Ectodermal cell (in vitro differentiated cells): ENCODE measurements at regions not wholly inside any gene's neighbourhood (a gene's known extent, or its start where the extent isn't known, plus 50 kb on each side); places are given as distances from the start of the nearest gene placed in this dataset.

Experiments used
- H3K27ac ChIP-seq: 2 replicates; pipeline ENCODE4 v1.7.0; 2013; ENCODE audit warnings: mild to moderate bottlenecking, low read depth, low read length; ENCODE audit not compliant: insufficient read depth, poor library complexity, severe bottlenecking
- H3K27me3 ChIP-seq: 2 replicates; pipeline ENCODE4 v1.7.0; 2013; ENCODE audit warnings: mild to moderate bottlenecking, low read length; ENCODE audit not compliant: insufficient read depth, control insufficient read depth, poor library complexity, severe bottlenecking
- H3K36me3 ChIP-seq: one replicate; pipeline ENCODE4 v1.7.0; 2013; ENCODE audit warnings: low read length; ENCODE audit not compliant: control insufficient read depth, insufficient read depth
- H3K4me1 ChIP-seq: one replicate; pipeline ENCODE4 v1.7.0; 2013; ENCODE audit warnings: low read length; ENCODE audit not compliant: control insufficient read depth, insufficient read depth
- H3K4me3 ChIP-seq: 2 replicates; pipeline ENCODE4 v1.7.0; 2013; ENCODE audit warnings: low read depth, low read length, control low read depth; ENCODE audit not compliant: insufficient read depth
- H3K9me3 ChIP-seq: 2 replicates; pipeline ENCODE4 v1.7.0; 2013; ENCODE audit warnings: mild to moderate bottlenecking, low read length, moderate library complexity; ENCODE audit not compliant: control insufficient read depth
- WGBS, 2 experiments: methylation state at CpG; one replicate each; pipeline ENCODE4 v1.1.7; 2013; ENCODE audit warnings: missing lambda C conversion rate in 2 of 2; 5-methylcytosine and 5-hydroxymethylcytosine counted together

DNA sequence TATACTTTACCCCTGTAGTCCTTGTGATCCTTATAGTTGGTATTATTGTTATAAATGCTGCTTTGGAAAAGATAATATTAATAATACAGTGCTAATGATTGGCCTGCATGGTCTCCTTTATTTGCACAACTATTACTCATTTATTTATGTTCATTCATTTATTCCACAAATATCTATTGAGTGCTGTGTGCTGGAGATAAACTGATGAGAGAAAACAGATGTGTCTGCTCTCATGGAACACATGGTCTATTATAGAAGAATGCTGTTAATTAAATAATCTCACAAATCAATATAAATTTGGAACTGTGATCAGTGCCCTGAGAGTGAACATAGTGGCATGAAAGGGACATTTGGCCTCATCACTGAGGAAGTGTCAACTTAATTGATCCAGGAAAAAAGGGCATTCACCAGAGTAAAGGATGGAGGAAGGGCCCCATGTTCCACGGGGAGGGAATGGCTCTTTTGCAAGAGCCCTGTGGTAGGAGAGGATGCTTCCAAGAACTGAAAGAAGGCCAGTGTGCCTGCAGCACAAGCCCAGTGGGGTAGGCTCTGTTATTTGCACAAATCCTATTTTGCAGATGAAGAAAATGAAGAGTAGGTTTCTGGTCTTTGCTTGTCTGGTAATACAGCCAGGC is 91.5 kb upstream of the STK39 start:
- H3K9me3 ChIP-seq, result no peaks in the 10 kb centered on the region
- H3K4me1 ChIP-seq, result peaks cover 8% of the 10 kb centered on the region
- H3K27me3 ChIP-seq, result no peaks in the 10 kb centered on the region
- H3K27ac ChIP-seq, result no peak overlapping the region
- no peak overlapping the region for H3K4me3 ChIP-seq
- H3K36me3 ChIP-seq, result no peaks in the 10 kb centered on the region
- WGBS, 2 experiments, result 68 to 86% methylated on average over 1 of the region's 1 CpG

DNA sequence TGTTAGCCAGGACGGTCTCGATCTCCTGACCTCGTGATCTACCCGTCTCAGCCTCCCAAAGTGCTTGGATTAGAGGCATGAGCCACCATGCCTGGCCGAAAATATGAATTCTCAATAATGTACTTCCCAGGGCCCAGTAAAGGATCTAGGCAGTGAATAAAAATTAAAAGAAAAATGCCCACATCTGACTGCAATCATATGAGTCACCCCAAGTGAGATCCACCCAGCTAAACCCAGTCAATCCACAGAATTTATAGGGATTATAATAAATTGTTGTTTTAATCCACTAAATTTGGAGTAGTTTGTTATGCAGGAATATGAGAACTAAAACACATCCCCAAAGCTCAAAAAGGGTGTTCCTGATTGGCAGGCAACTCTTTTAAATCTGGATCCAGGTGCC is 93.5 kb upstream of the STK39 start:
- Histone ChIP-seq H3K27me3 (no peaks in the 10 kb centered on the region), H3K4me3 (no peak overlapping the region), H3K27ac (no peak overlapping the region), H3K36me3 (no peaks in the 10 kb centered on the region), H3K9me3 (no peaks in the 10 kb centered on the region), H3K4me1 (peaks cover 8% of the 10 kb centered on the region)
- WGBS, 2 experiments, result 92 to 98% methylated on average over 5 of the region's 5 CpGs

DNA sequence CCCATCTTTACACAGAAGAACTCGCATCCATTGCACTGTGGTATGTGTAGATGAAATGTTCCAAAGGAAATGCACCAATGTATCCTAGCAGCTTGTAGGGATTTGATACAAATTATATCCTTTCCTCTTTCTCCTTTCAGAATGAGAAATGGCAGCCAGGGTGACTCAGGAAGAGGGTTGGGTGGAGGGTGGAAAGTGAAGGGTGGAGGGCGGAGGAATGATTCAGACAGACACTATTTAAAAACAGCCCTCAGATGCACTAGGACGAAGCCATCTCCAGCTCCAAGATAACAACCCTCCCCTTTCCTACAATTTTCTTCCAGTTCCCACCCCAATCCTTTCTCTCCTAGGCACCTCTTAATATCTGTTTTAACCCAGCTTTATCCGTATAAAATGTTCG is 96.2 kb upstream of the STK39 start:
- Histone ChIP-seq H3K4me1 (peaks cover 19% of the 10 kb centered on the region), H3K9me3 (no peaks in the 10 kb centered on the region), H3K27me3 (no peaks in the 10 kb centered on the region), H3K4me3 (no peak overlapping the region), H3K36me3 (no peaks in the 10 kb centered on the region), H3K27ac (no peak overlapping the region)
- 94 to 99% methylated on average over 4 of the region's 5 CpGs for WGBS, 2 experiments

DNA sequence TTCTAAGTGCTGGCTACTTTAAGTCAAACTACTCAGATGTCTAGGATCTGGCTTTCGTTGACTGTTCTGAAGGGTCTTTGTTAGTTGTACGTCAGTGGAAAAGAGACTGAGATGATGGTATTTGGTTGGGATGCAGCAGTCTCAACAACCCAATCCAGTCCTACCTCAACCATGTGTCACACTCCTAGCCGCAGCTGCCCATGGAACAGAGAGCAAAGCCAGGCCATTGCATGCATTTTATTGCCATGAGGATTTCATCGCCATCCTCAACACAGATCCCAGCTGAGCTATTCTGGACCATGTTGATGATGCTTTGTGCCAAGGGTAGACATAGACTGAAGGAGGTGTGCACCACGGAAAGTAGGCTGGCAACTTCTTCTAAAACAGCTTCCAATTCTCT is 97.3 kb upstream of the STK39 start:
- no peaks in the 10 kb centered on the region for H3K9me3 ChIP-seq
- H3K27me3 ChIP-seq, result no peaks in the 10 kb centered on the region
- H3K36me3 ChIP-seq, result no peaks in the 10 kb centered on the region
- 95 to 96% methylated on average over 5 of the region's 5 CpGs for WGBS, 2 experiments
- no peak overlapping the region for H3K27ac ChIP-seq
- peaks cover 11% of the 10 kb centered on the region for H3K4me1 ChIP-seq
- H3K4me3 ChIP-seq, result no peak overlapping the region

DNA sequence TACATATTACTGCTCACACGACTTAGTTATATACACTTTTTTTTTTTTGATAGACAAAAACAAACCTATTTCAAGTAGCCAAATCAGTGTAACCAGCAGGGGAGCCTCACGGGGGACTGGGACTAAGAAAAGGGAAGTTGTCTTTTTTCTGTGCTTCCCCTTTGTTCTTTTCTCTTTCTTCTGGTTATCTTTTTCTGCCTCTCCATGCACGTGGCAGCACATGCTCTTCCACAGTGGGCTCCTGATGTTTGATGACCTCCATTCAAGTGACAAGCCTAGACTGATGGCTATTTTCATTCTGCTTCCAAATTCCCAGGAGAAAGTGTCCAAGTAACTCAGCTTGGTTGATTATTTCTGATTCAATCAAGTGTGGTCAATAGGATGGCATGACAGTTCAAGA is 98.2 kb upstream of the STK39 start:
- H3K4me1 ChIP-seq, result peaks cover 11% of the 10 kb centered on the region
- H3K4me3 ChIP-seq, result no peak overlapping the region
- H3K36me3 ChIP-seq, result no peaks in the 10 kb centered on the region
- H3K27me3 ChIP-seq, result no peaks in the 10 kb centered on the region
- H3K27ac ChIP-seq, result no peak overlapping the region
- 70 to 71% methylated on average over 3 of the region's 3 CpGs for WGBS, 2 experiments
- H3K9me3 ChIP-seq, result no peaks in the 10 kb centered on the region

DNA sequence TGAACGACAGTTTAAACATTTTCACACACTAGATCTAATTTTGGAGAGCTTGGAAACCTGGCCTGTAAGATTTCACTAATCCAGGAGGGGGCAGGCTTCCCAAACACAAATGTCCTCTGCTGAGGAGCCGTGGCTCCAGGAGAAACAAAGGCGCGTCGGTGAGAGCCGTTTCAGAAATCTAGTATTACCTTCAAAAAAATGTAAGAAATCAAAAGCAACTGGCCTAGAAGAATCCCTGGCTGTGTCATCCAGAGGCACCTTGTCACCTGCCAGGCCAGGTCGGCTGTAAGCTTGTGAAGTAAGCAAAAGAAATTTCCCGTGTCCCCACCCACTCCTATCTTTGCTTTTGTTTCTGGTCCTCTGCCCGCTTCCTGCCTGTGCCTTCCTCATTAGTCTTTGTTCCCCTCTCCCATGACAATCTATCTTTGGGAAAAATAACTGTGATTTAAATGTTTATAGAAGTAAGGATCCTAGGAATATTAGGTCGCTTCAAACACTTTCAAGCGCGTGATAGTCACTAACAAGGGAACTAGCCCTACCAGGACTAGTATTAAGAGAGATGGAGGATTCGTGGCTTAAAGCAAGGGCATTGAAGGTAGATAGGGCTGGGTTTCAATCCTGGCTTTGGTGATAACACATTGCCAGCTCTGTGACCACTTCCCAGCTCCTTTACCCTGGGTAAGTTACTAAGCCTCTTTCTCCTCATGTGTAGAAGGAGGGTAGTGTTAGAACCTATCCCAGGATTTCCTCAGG is 99.5 kb upstream of the STK39 start:
- no peaks in the 10 kb centered on the region for H3K27me3 ChIP-seq
- H3K9me3 ChIP-seq, result no peaks in the 10 kb centered on the region
- H3K4me3 ChIP-seq, result peak overlapping the region; percentile 20
- no peaks in the 10 kb centered on the region for H3K36me3 ChIP-seq
- no peak overlapping the region for H3K27ac ChIP-seq
- 28 to 32% methylated on average over 12 to 13 of the region's 13 CpGs for WGBS, 2 experiments
- H3K4me1 ChIP-seq, result peaks cover 11% of the 10 kb centered on the region

DNA sequence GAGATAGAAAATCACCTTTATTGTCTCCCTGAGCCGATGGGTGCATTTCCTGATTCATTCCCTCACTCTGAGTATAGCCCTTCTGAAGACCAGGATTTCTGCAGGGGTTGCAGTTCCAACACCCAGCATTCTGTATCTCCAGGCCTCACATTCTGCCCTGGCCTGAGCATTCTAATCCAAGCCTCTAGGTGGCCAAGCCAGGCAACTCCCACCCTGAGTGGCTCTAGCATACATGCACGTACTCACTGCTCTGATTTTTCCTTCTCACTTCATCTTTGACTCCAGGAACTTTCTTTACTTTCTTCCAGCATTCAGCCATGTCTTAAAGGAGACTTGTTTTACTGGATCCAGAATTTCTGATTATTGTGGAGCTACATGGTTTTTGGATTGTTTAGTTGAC is 100.7 kb upstream of the STK39 start:
- 55 to 72% methylated on average over 2 of the region's 2 CpGs for WGBS, 2 experiments
- Histone ChIP-seq H3K9me3 (peaks cover 3% of the 10 kb centered on the region), H3K36me3 (no peaks in the 10 kb centered on the region), H3K4me3 (no peak overlapping the region), H3K27ac (no peak overlapping the region), H3K27me3 (no peaks in the 10 kb centered on the region), H3K4me1 (peaks cover 11% of the 10 kb centered on the region)

DNA sequence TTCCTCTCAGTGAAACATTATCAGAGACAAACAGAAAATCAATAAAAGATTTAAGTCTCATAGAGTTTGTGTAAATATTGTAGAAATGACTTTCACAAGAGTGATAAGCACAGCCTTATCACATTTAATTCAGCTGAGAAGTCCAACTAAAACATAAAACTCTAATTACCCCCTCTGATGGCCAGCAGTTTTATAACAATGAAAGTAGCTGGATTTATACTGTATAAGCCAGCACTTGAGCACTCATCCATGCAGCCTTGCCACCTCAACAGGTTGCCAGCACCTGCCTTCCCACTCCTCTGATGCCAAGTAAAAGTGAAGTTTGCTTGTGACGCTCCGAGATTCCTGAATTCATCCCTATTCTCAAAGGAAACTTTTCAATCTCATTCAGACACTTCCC is 103.0 kb upstream of the STK39 start:
- H3K36me3 ChIP-seq, result no peaks in the 10 kb centered on the region
- WGBS, 2 experiments, result 93 to 96% methylated on average over 2 of the region's 2 CpGs
- H3K9me3 ChIP-seq, result peaks cover 3% of the 10 kb centered on the region
- H3K27me3 ChIP-seq, result no peaks in the 10 kb centered on the region
- no peak overlapping the region for H3K27ac ChIP-seq
- H3K4me1 ChIP-seq, result peaks cover 11% of the 10 kb centered on the region
- H3K4me3 ChIP-seq, result no peak overlapping the region

DNA sequence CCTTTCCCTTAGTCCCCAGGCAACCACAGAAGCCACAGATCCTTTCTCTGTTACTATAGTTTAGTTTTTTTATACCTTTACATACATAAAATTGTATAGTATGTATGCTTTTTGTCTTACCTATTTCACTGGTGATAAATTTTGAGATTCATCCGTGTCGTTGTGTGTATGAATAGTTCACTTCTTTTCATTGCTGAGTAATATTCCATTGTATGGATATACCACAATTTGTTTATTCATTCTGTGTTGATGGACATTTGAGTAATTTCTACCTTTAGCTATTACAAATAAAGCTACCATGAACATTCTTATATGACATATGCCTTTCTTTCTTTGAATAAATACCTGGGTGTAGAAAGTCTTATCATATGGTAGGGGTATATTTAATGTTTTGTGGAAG is 102.8 kb upstream of the CERS6 start:
- Histone ChIP-seq H3K4me3 (no peak overlapping the region), H3K9me3 (peaks cover 3% of the 10 kb centered on the region), H3K4me1 (no peaks in the 10 kb centered on the region), H3K27ac (no peak overlapping the region), H3K36me3 (no peaks in the 10 kb centered on the region), H3K27me3 (no peaks in the 10 kb centered on the region)
- WGBS, 2 experiments, result no CpG with 5 or more reads among the region's 2 CpGs

DNA sequence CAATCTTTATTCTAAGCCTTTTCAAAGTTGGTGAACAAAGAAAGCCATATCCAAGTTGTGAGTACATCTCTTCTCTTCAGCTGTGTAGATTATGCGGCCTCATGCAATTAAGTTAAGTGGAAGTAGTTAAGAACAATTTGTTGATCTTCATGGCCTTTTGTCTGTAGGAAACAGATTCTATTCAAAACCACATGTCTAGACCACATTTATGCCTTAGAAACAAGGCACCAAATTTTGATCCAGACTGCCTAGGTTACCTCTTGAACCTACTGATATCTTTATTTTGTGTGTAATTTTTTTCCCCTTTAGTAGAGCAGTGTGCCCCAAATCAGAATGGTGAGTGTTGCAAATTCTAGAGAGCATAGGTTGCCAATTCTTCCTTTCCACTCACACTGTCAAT is 101.6 kb upstream of the CERS6 start:
- H3K27me3 ChIP-seq, result no peaks in the 10 kb centered on the region

More for the DNA sequence above, 101.6 kb upstream of the CERS6 start:
- Histone ChIP-seq H3K27ac (no peak overlapping the region), H3K4me3 (no peak overlapping the region), H3K4me1 (no peaks in the 10 kb centered on the region), H3K36me3 (no peaks in the 10 kb centered on the region), H3K9me3 (peaks cover 3% of the 10 kb centered on the region)
- 100% methylated on average over 1 of the region's 1 CpG; no CpG with 5 or more reads in 1 of the 2 experiments for WGBS, 2 experiments
